AG09309 (cell line): ENCODE measurements at regions not wholly inside any gene's neighbourhood (a gene's known extent, or its start where the extent isn't known, plus 50 kb on each side); places are given as distances from the start of the nearest gene placed in this dataset.
"Not testable (repeated sequence)": the region's sequence is repeated elsewhere in the genome, so short reads cannot be mapped to it uniquely, and the experiment has no call there.

Source experiments
- DNase-seq: peaks from one replicate; pipeline ENCODE4 v3.0.0-alpha.2; 2010; ENCODE audit warnings: low read depth
- H3K4me3 ChIP-seq: 2 replicates; pipeline ENCODE4 v1.5.1; 2011; ENCODE audit warnings: mild to moderate bottlenecking, low read depth, low read length, moderate library complexity; ENCODE audit not compliant: control insufficient read depth
- CTCF ChIP-seq: IDR thresholded peaks from 2 replicates; pipeline ENCODE4 v1.5.1; 2011; ENCODE audit warnings: mild to moderate bottlenecking, low read depth, low read length, inconsistent platforms; ENCODE audit not compliant: insufficient read depth, control insufficient read depth; ENCODE audit errors: missing control alignments

GRCh38 chr2:167745667-167746066 lies 501.7 kb downstream of the STK39 start:
- TF ChIP-seq CTCF = no peak
- no peak for DNase-seq
- H3K4me3 ChIP-seq = no peak overlapping the region

- DNase-seq, H3K4me3 ChIP-seq: not testable (repeated sequence)
Measured at GRCh38 chr2:167739921-167740320, 507.5 kb downstream of the STK39 start.

- no peak for DNase-seq
- no peak for TF ChIP-seq CTCF
- H3K4me3 ChIP-seq = no peak overlapping the region
Measured at GRCh38 chr2:167733747-167734146, 513.6 kb downstream of the STK39 start.

DNA sequence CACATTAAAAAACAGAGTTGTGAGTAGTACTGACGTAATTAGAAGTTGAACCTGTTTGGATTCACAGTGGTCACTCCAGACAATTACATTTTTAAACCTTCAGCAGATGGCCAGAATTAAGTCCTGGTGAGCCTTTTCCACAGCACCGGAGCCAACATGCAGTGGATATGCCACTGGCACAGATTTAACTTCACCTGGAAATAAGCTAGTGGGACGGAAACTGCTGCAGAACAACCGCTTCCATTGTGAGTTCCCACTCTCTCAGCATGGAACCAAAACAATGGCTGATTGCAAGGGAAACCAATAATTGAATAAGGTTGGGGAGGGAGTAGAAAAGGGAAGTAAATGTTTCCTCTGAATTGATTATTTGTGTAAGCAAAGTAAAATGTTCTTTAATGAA lies 515.1 kb downstream of the STK39 start:
- no peak for DNase-seq
- TF ChIP-seq CTCF = no peak
- H3K4me3 ChIP-seq = no peak overlapping the region

DNA sequence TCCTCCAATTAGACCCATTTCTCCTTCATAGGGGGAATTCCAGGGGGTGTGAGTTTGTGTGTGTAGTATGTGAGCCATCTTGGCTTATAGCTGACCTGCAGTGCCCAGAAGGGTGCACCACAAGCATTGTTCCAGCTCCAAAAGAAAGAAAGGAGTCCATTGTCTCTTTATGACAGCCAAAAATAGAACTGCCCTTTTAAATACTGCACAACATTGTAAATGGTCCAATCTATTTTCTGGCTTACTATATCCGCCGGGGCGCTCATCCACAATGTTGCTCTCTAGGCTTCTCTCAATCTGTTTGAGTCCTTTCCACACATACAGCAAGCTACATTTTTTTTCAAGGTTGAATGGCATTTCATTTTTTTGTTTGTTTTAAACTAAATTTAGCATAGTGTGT lies 517.5 kb downstream of the STK39 start:
- H3K4me3 ChIP-seq = no peak overlapping the region
- no peak for DNase-seq
- no peak for TF ChIP-seq CTCF

DNA sequence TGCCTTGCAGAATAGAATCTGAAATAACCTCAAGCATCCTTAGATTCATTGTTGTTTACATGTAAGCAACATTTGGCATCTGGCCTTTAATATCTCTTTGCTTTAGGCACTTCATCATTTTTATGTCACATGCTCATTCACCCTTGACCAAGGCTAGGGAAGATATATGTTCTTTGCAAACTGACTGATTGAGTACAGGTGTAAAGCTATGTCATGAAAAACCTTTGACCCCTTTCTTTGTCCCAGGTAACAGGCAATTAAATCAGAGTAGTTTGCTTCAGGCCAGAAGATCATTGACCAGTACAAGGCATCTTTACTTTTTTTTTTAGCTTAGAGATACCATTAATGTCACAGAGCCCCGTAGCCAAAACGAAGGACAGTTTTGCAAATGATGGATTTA lies 520.6 kb downstream of the STK39 start:
- H3K4me3 ChIP-seq = no peak overlapping the region
- DNase-seq = no peak
- no peak for TF ChIP-seq CTCF

GRCh38 chr2:167721593-167721992 lies 525.8 kb downstream of the STK39 start:
- DNase-seq = no peak
- TF ChIP-seq CTCF = no peak
- no peak overlapping the region for H3K4me3 ChIP-seq
